GM12878 (cell line): ENCODE measurements at regions not wholly inside any gene's neighbourhood (a gene's known extent, or its start where the extent isn't known, plus 50 kb on each side); places are given as distances from the start of the nearest gene placed in this dataset.

ENCODE experiments used
- ATAC-seq: fragments of 200-7000 bp; cut with Tn5 transposase; 3 replicates; pipeline ENCODE4 v1.9.1; 2020; ENCODE audit warnings: mild to moderate bottlenecking, moderate library complexity
- BruUV-seq: library from RNA; stranded (reverse); fragments of 400-500 nt; replicated peaks from 2 replicates; lab custom pipeline; 2021; lab: Mats Ljungman, UMichigan
- CTCF ChIA-PET: fragments of 300-600 bp; sonication (Branson Sonifier 250); formaldehyde crosslinking; extraction: SDS; loops from one replicate; lab custom pipeline; 2021; ENCODE audit warnings: inconsistent platforms; lab: Yijun Ruan, JAX
- POLR2A ChIA-PET: fragments of 350-600 bp; formaldehyde crosslinking; extraction: SDS; loops from one replicate; lab custom pipeline; 2021; ENCODE audit warnings: inconsistent platforms; lab: Charles Lee
- RAD21 ChIA-PET: fragments of 300-600 bp; sonication (Branson Sonifier 250); formaldehyde crosslinking; loops from one replicate; lab custom pipeline; 2023; ENCODE audit warnings: antibody characterized with exemption; ENCODE audit not compliant: unreplicated experiment; lab: Charles Lee
- SMC1A ChIA-PET: fragments of 300-600 bp; sonication (Branson Sonifier 250); formaldehyde crosslinking; loops from one replicate; lab custom pipeline; 2023; ENCODE audit not compliant: unreplicated experiment, uncharacterized antibody; lab: Charles Lee
- DNase-seq: peaks from one replicate; pipeline ENCODE4 v3.0.0-alpha.2; 2011; ENCODE audit warnings: low read depth, low spot score
- FAIRE-seq: peaks from 3 replicates; lab custom pipeline; 2011; peaks lifted over from hg19 to GRCh38; lab: Jason Lieb, UNC
- H2AFZ ChIP-seq: 2 replicates; pipeline ENCODE4 v1.6.0; 2011; ENCODE audit warnings: low read depth, low read length, control low read depth; ENCODE audit not compliant: control insufficient read depth
- H3K27ac ChIP-seq: 2 replicates; pipeline ENCODE4 v1.5.1; 2011; ENCODE audit warnings: control low read depth; ENCODE audit not compliant: control insufficient read depth, insufficient read depth
- H3K27me3 ChIP-seq, 2 experiments: replicated peaks in 1 of 2; 2 replicates each; pipeline versions ENCODE4 v1.6.0 to v1.6.1; 2011; ENCODE audit warnings: low read length in 1 of 2; ENCODE audit not compliant: control insufficient read depth in 2 of 2, insufficient read depth in 2 of 2
- H3K36me3 ChIP-seq, 2 experiments: 2 replicates each; pipeline ENCODE4 v1.5.1; 2011; ENCODE audit warnings: low read length in 1 of 2; ENCODE audit not compliant: control insufficient read depth in 2 of 2, insufficient read depth in 2 of 2
- H3K4me1 ChIP-seq: 2 replicates; pipeline ENCODE4 v1.6.1; 2011; ENCODE audit warnings: mild to moderate bottlenecking, low read length, moderate library complexity, mixed read lengths; ENCODE audit not compliant: control insufficient read depth, insufficient read depth
- H3K4me2 ChIP-seq: 2 replicates; pipeline ENCODE4 v1.6.0; 2011; ENCODE audit warnings: control low read depth; ENCODE audit not compliant: control insufficient read depth, insufficient read depth
- H3K4me3 ChIP-seq: fragments of 200-600 bp; sonication (generic); 2 replicates; pipeline ENCODE4 v1.5.1; 2016
- H3K79me2 ChIP-seq: 2 replicates; pipeline ENCODE4 v1.6.0; 2011; ENCODE audit warnings: low read length; ENCODE audit not compliant: control insufficient read depth, insufficient read depth
- H3K9ac ChIP-seq: 2 replicates; pipeline ENCODE4 v1.8.0; 2011; ENCODE audit warnings: low read length, control low read depth, mixed read lengths; ENCODE audit not compliant: control insufficient read depth, insufficient read depth
- H3K9me3 ChIP-seq: replicated peaks from 3 replicates; pipeline ENCODE4 v1.5.1; 2011; ENCODE audit warnings: mild to moderate bottlenecking, low read length; ENCODE audit not compliant: control insufficient read depth, insufficient read depth
- H4K20me1 ChIP-seq: 2 replicates; pipeline ENCODE4 v1.6.0; 2011; ENCODE audit not compliant: control insufficient read depth, insufficient read depth
- ASH2L ChIP-seq: fragments of 300-600, 200-600 bp; sonication (generic); IDR thresholded peaks from 2 replicates; pipeline ENCODE4 v1.6.1; 2017; ENCODE audit warnings: low read depth, mild to moderate bottlenecking, borderline replicate concordance
- CEBPB ChIP-seq, 2 experiments: fragments of 150-350 bp in 1 of 2; IDR thresholded peaks; 2 replicates each; pipeline ENCODE4 v1.6.1; 2012 to 2014; ENCODE audit warnings: low read depth in 2 of 2, low read length in 2 of 2, borderline replicate concordance in 1 of 2, inconsistent platforms in 1 of 2
- CREM ChIP-seq: IDR thresholded peaks from 2 replicates; pipeline ENCODE4 v1.6.1; 2014; ENCODE audit warnings: antibody characterized with exemption, low read depth
- DPF2 ChIP-seq: fragments of 450-650 bp; IDR thresholded peaks from 2 replicates; pipeline ENCODE4 v1.6.1; 2017; ENCODE audit warnings: mild to moderate bottlenecking
- ESRRA ChIP-seq: IDR thresholded peaks from 2 replicates; pipeline ENCODE4 v1.6.1; 2012; ENCODE audit warnings: mild to moderate bottlenecking, low read length, improper control_type of control experiment
- HSF1 ChIP-seq: fragments of 150-350 bp; IDR thresholded peaks from 2 replicates; pipeline ENCODE4 v1.6.1; 2014; ENCODE audit warnings: mild to moderate bottlenecking, low read depth, low read length
- IKZF1 ChIP-seq: fragments of 450-650 bp; conservative IDR thresholded peaks from 2 replicates; pipeline ENCODE4 v1.6.1; 2017; ENCODE audit warnings: antibody characterized with exemption, mild to moderate bottlenecking
- IRF4 ChIP-seq: IDR thresholded peaks from 2 replicates; pipeline ENCODE4 v1.6.1; 2011; ENCODE audit warnings: low read depth, low read length
- KAT2A ChIP-seq: conservative IDR thresholded peaks from 2 replicates; pipeline ENCODE4 v1.6.1; 2011; ENCODE audit warnings: low read depth, low read length; ENCODE audit not compliant: control insufficient read depth
- MEF2B ChIP-seq: fragments of 450-650 bp; IDR thresholded peaks from 2 replicates; pipeline ENCODE4 v1.6.1; 2018; ENCODE audit warnings: mild to moderate bottlenecking, moderate library complexity; ENCODE audit not compliant: partially characterized antibody, poor library complexity, severe bottlenecking
- MTA2 ChIP-seq: fragments of 450-650 bp; IDR thresholded peaks from 2 replicates; pipeline ENCODE4 v1.6.1; 2016; ENCODE audit warnings: low read depth, mild to moderate bottlenecking, moderate library complexity
- PKNOX1 ChIP-seq: fragments of 450-650 bp; IDR thresholded peaks from 2 replicates; pipeline ENCODE4 v1.6.1; 2016; ENCODE audit warnings: mild to moderate bottlenecking
- POU2F2 ChIP-seq: IDR thresholded peaks from 3 replicates; pipeline ENCODE4 v1.6.1; 2011; ENCODE audit warnings: low read depth, mild to moderate bottlenecking, low read length, borderline replicate concordance
- RAD21 ChIP-seq: IDR thresholded peaks from 2 replicates; pipeline ENCODE4 v1.6.1; 2011; ENCODE audit warnings: mild to moderate bottlenecking, low read depth, low read length, moderate library complexity; ENCODE audit not compliant: insufficient read depth
- RB1 ChIP-seq: fragments of 450-650 bp; formaldehyde crosslinking; IDR thresholded peaks from 2 replicates; pipeline ENCODE4 v1.6.1; 2017; ENCODE audit warnings: mild to moderate bottlenecking, borderline replicate concordance
- SMAD1 ChIP-seq: fragments of 450-650 bp; IDR thresholded peaks from 2 replicates; pipeline ENCODE4 v1.6.1; 2018; ENCODE audit warnings: mild to moderate bottlenecking, low read depth; ENCODE audit not compliant: partially characterized antibody
- STAT1 ChIP-seq: fragments of 450-650 bp; conservative IDR thresholded peaks from 2 replicates; pipeline ENCODE4 v1.6.1; 2014; ENCODE audit warnings: antibody characterized with exemption, mild to moderate bottlenecking
- STAT3 ChIP-seq: IDR thresholded peaks from 2 replicates; pipeline ENCODE4 v1.6.1; 2011; ENCODE audit warnings: low read depth, low read length, improper control_type of control experiment
- WGBS: methylation state at CpG from one replicate; pipeline ENCODE4 v1.1.6; 2016; ENCODE audit warnings: low lambda C conversion rate; ENCODE audit not compliant: insufficient replicate concordance, insufficient coverage; ENCODE audit errors: missing lambda C conversion rate; 5-methylcytosine and 5-hydroxymethylcytosine counted together
- in situ Hi-C: fragments of 300-500 bp; cut with MboI; formaldehyde crosslinking; loops from 9 replicates; pipeline ENCODE4 v1.14.3; 2018; ENCODE audit warnings: mixed read lengths
- intact Hi-C: fragments of 100-400 bp; cut with micrococcal nuclease; formaldehyde crosslinking; loops from one replicate; pipeline ENCODE4 v1.14.2; 2022; ENCODE audit not compliant: unreplicated experiment
- TF ChIP-seq, protein P1 (sequence below): fragments of 450-650 bp; IDR thresholded peaks from 2 replicates; pipeline ENCODE4 v1.6.1; 2017; ENCODE audit warnings: mild to moderate bottlenecking, low read depth, inconsistent platforms; ENCODE audit not compliant: poor library complexity, severe bottlenecking
- TF ChIP-seq, protein P2 (sequence below): IDR thresholded peaks from 2 replicates; pipeline ENCODE4 v1.6.1; 2011; ENCODE audit warnings: low read depth, low read length, improper control_type of control experiment, borderline replicate concordance

DNA sequence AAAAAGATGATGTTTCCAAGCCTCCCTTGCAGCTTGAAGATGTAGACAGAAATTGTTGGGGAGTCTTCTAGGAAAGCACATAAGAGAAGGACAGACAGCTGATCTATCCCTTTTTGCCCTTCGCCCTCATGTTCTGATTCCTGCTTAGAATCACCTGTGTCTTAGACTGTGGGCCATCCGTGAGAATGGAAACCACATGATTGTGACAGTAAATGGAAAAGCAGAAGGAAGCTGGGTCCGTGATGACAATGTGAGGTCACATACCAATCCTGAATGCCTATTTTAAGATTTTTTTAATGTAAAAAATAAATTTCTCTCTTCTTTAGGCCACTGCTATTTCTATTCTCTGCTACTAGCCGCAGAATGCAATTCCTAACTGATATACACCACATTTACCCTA, 67.7 kb upstream of the C1orf87 start:
- ATAC-seq (no peak), DNase-seq (no peak), FAIRE-seq (no peak)
- ChIA-PET CTCF (no interaction called here), RAD21 (no interaction called here), POLR2A (no interaction called here), SMC1A (interaction anchor here (0.9 kb wide), 1 partner anchor 30 kb away, joined by 3 read pairs; no protein-coding TSS in a partner anchor)
- H3K4me3 ChIP-seq = no peak overlapping the region
- no peak overlapping the region for H3K9ac ChIP-seq
- no peaks in the 10 kb centered on the region for H3K9me3 ChIP-seq
- no TSS peak for BruUV-seq
- intact Hi-C loops (no loop called here), in situ Hi-C loops (no loop called here)
- H2AFZ ChIP-seq = no peak overlapping the region
- H3K27me3 ChIP-seq = no peaks in the 10 kb centered on the region
- H3K4me1 ChIP-seq = no peaks in the 10 kb centered on the region
- no peaks in the 10 kb centered on the region for H4K20me1 ChIP-seq
- H3K36me3 ChIP-seq = no peaks in the 10 kb centered on the region
- WGBS = 11% methylated on average over 4 of the region's 4 CpGs
- no peak overlapping the region for H3K27ac ChIP-seq
- H3K79me2 ChIP-seq = no peaks in the 10 kb centered on the region
- no peak overlapping the region for H3K4me2 ChIP-seq
- TF ChIP-seq IRF4 (no peak), STAT3 (no peak), CREM (no peak), IKZF1 (no peak), DPF2 (no peak), POU2F2 (no peak), RB1 (no peak), RAD21 (no peak), CEBPB (IDR thresholded peaks at IDR 0.05; ENCODE audit: borderline replicate concordance in 1 of 2, low read depth in 2 of 2, low read length in 2 of 2) (no peak), PKNOX1 (no peak), ASH2L (no peak), STAT1 (no peak), HSF1 (no peak), MEF2B (no peak), KAT2A (no peak), MTA2 (no peak), SMAD1 (no peak), ESRRA (no peak)
- TF ChIP-seq, protein P1, sequence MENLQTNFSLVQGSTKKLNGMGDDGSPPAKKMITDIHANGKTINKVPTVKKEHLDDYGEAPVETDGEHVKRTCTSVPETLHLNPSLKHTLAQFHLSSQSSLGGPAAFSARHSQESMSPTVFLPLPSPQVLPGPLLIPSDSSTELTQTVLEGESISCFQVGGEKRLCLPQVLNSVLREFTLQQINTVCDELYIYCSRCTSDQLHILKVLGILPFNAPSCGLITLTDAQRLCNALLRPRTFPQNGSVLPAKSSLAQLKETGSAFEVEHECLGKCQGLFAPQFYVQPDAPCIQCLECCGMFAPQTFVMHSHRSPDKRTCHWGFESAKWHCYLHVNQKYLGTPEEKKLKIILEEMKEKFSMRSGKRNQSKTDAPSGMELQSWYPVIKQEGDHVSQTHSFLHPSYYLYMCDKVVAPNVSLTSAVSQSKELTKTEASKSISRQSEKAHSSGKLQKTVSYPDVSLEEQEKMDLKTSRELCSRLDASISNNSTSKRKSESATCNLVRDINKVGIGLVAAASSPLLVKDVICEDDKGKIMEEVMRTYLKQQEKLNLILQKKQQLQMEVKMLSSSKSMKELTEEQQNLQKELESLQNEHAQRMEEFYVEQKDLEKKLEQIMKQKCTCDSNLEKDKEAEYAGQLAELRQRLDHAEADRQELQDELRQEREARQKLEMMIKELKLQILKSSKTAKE = no peak
- TF ChIP-seq, protein P2, sequence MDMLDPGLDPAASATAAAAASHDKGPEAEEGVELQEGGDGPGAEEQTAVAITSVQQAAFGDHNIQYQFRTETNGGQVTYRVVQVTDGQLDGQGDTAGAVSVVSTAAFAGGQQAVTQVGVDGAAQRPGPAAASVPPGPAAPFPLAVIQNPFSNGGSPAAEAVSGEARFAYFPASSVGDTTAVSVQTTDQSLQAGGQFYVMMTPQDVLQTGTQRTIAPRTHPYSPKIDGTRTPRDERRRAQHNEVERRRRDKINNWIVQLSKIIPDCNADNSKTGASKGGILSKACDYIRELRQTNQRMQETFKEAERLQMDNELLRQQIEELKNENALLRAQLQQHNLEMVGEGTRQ = no peak
- TF ChIP-seq, all 136 proteins: peak for 0
